HepG2 (cell line): ENCODE measurements at regions not wholly inside any gene's neighbourhood (a gene's known extent, or its start where the extent isn't known, plus 50 kb on each side); places are given as distances from the start of the nearest gene placed in this dataset.

Source experiments
- ATAC-seq: fragments of 200-7000 bp; cut with Tn5 transposase; 3 replicates; pipeline ENCODE4 v1.9.1; 2020; ENCODE audit warnings: mild to moderate bottlenecking, moderate library complexity
- BruUV-seq: library from RNA; stranded (reverse); fragments of 400-500 nt; replicated peaks from 2 replicates; lab custom pipeline; 2021; lab: Mats Ljungman, UMichigan
- CTCF ChIA-PET: fragments of 300-600 bp; formaldehyde crosslinking; extraction: SDS; loops from one replicate; lab custom pipeline; 2021; ENCODE audit warnings: low total read pairs, inconsistent platforms, low intra/inter-chr PET ratio; lab: Yijun Ruan, JAX
- POLR2A ChIA-PET: fragments of 350-600 bp; sonication (Branson Sonifier 250); formaldehyde crosslinking; loops from one replicate; lab custom pipeline; 2020; ENCODE audit warnings: antibody characterized with exemption, inconsistent platforms; lab: Yijun Ruan, JAX
- DNase-seq: peaks from one replicate; pipeline ENCODE4 v3.0.0-alpha.2; 2015; ENCODE audit warnings: low spot score
- FAIRE-seq: peaks from 3 replicates; lab custom pipeline; 2011; peaks lifted over from hg19 to GRCh38; lab: Jason Lieb, UNC
- H2AFZ ChIP-seq: one replicate; pipeline ENCODE4 v1.6.1; 2011; ENCODE audit warnings: low read length, inconsistent platforms
- H3K27ac ChIP-seq: fragments of 300-600 bp; 3 replicates; pipeline ENCODE4 v1.8.0; 2011; ENCODE audit warnings: mixed run types, mild to moderate bottlenecking, mixed read lengths, low read length, inconsistent platforms; ENCODE audit not compliant: insufficient read depth; ENCODE audit errors: extremely low read length
- H3K27me3 ChIP-seq, 2 experiments: fragments of 200-600 bp in 1 of 2; 2 replicates in 1 of 2; 3 replicates in 1 of 2; pipeline versions ENCODE4 v1.6.0 to v1.8.0; 2011; ENCODE audit warnings: low read length in 2 of 2, mild to moderate bottlenecking in 2 of 2, moderate library complexity in 2 of 2, inconsistent platforms in 1 of 2; ENCODE audit not compliant: insufficient read depth in 2 of 2, control insufficient read depth in 1 of 2
- H3K36me3 ChIP-seq, 2 experiments: fragments of 200-600 bp in 1 of 2; replicated peaks in 1 of 2; 2 replicates in 1 of 2; 3 replicates in 1 of 2; pipeline versions ENCODE4 v1.5.1 to v1.8.0; 2011; ENCODE audit warnings: low read length in 2 of 2, inconsistent platforms in 1 of 2; ENCODE audit not compliant: insufficient read depth in 2 of 2, control insufficient read depth in 1 of 2
- H3K4me1 ChIP-seq: 2 replicates; pipeline ENCODE4 v1.5.1; 2012; ENCODE audit warnings: low read length, inconsistent platforms; ENCODE audit not compliant: insufficient read depth
- H3K4me2 ChIP-seq: 2 replicates; pipeline ENCODE4 v1.6.0; 2011; ENCODE audit warnings: low read depth, low read length, inconsistent platforms
- H3K4me3 ChIP-seq, 3 experiments: fragments of 200-600 bp in 1 of 3; sonication (generic), shearing (Covaris generic) in 1 of 3; replicated peaks in 1 of 3; 2 replicates each; pipeline ENCODE4 v1.5.1; 2011 to 2016; ENCODE audit warnings: low read length in 3 of 3, inconsistent platforms in 2 of 3, low read depth in 2 of 3, mild to moderate bottlenecking in 2 of 3, control low read depth in 1 of 3, mixed read lengths in 1 of 3; ENCODE audit not compliant: insufficient read depth in 1 of 3
- H3K79me2 ChIP-seq: one replicate; pipeline ENCODE4 v1.6.1; 2011; ENCODE audit warnings: low read length, inconsistent platforms; ENCODE audit not compliant: insufficient read depth
- H3K9ac ChIP-seq: 2 replicates; pipeline ENCODE4 v1.6.0; 2011; ENCODE audit warnings: mild to moderate bottlenecking, low read depth, low read length, inconsistent platforms; ENCODE audit not compliant: insufficient read depth
- H3K9me3 ChIP-seq: 2 replicates; pipeline ENCODE4 v1.5.1; 2012; ENCODE audit warnings: mild to moderate bottlenecking, low read length
- H4K20me1 ChIP-seq: 2 replicates; pipeline ENCODE4 v1.6.0; 2011; ENCODE audit warnings: inconsistent platforms, mild to moderate bottlenecking, low read length, moderate library complexity; ENCODE audit not compliant: insufficient read depth
- ARHGAP35 ChIP-seq: sonication (generic); formaldehyde crosslinking; IDR thresholded peaks from 2 replicates; pipeline ENCODE4 v1.9.0; 2022; ENCODE audit warnings: mild to moderate bottlenecking, inconsistent platforms, moderate library complexity, missing genetic modification reagents, borderline replicate concordance
- ELK4 ChIP-seq: sonication (generic); formaldehyde crosslinking; IDR thresholded peaks from 2 replicates; pipeline ENCODE4 v1.9.0; 2021; ENCODE audit warnings: missing genetic modification reagents, borderline replicate concordance
- LBX2 ChIP-seq: sonication (generic); formaldehyde crosslinking; IDR thresholded peaks from 2 replicates; pipeline ENCODE4 v1.5.0; 2020; ENCODE audit warnings: missing genetic modification reagents, mild to moderate bottlenecking, borderline replicate concordance
- MLXIP ChIP-seq: sonication (generic); formaldehyde crosslinking; IDR thresholded peaks from 2 replicates; pipeline ENCODE4 v1.9.0; 2021; ENCODE audit warnings: missing genetic modification reagents, borderline replicate concordance
- RXRA ChIP-seq: sonication (generic); formaldehyde crosslinking; IDR thresholded peaks from 2 replicates; pipeline ENCODE4 v1.5.1; 2020; ENCODE audit warnings: missing genetic modification reagents
- RXRB ChIP-seq: IDR thresholded peaks from 2 replicates; pipeline ENCODE4 v1.6.1; 2016; ENCODE audit warnings: borderline replicate concordance, missing genetic modification reagents, missing compliant biosample characterization
- ZFP36L1 ChIP-seq: sonication (generic); formaldehyde crosslinking; IDR thresholded peaks from 2 replicates; pipeline ENCODE4 v1.8.0; 2022; ENCODE audit warnings: mild to moderate bottlenecking, missing genetic modification reagents, moderate library complexity
- ZMAT5 ChIP-seq: sonication (generic); formaldehyde crosslinking; IDR thresholded peaks from 2 replicates; pipeline ENCODE4 v1.5.0; 2020; ENCODE audit warnings: mild to moderate bottlenecking, low read depth, missing genetic modification reagents, borderline replicate concordance
- ZNF646 ChIP-seq: sonication (generic); formaldehyde crosslinking; IDR thresholded peaks from 2 replicates; pipeline ENCODE4 v1.9.0; 2021; ENCODE audit warnings: mild to moderate bottlenecking, missing genetic modification reagents
- WGBS: methylation state at CpG from one replicate; pipeline ENCODE4 v1.1.6; 2017; ENCODE audit warnings: low lambda C conversion rate; 5-methylcytosine and 5-hydroxymethylcytosine counted together
- in situ Hi-C: cut with HindIII; loops from 2 replicates; pipeline ENCODE4 v1.10.0; 2017; ENCODE audit warnings: low pct_unique_long_range_greater_than_20kb; ENCODE audit not compliant: extremely low pct_ligation_motif_present
- intact Hi-C: fragments of 100-400 bp; cut with micrococcal nuclease; formaldehyde crosslinking; loops from one replicate; pipeline ENCODE4 v1.10.0; 2022; ENCODE audit not compliant: unreplicated experiment

GRCh38 chr12:61796846-61797245 is 463.4 kb upstream of the USP15 start:
- Histone ChIP-seq H3K79me2 (no peaks in the 10 kb centered on the region), H3K4me1 (no peaks in the 10 kb centered on the region), H3K9ac (no peak overlapping the region), H2AFZ (no peak overlapping the region), H3K36me3 (no peaks in the 10 kb centered on the region), H3K4me3 (no peak overlapping the region), H3K4me2 (no peak overlapping the region), H3K9me3 (peaks cover 8% of the 10 kb centered on the region; the same call in 1 of the 2 replicates), H3K27me3 (no peaks in the 10 kb centered on the region), H3K27ac (no peak overlapping the region), H4K20me1 (no peaks in the 10 kb centered on the region)
- intact Hi-C loops (no loop called here), in situ Hi-C loops (no loop called here)
- BruUV-seq = no TSS peak
- WGBS = 18% methylated on average over 1 of the region's 1 CpG
- no peak for FAIRE-seq
- ATAC-seq = no peak
- ChIA-PET POLR2A (no interaction called here), CTCF (no interaction called here)
- no peak for DNase-seq
- TF ChIP-seq ZFP36L1 (CRISPR knock-in tag) = no peak
- no peak for TF ChIP-seq ZNF646
- no peak for TF ChIP-seq LBX2
- no peak for TF ChIP-seq ELK4 (CRISPR knock-in tag)
- no peak for TF ChIP-seq ZMAT5 (CRISPR knock-in tag)
- no peak for TF ChIP-seq RXRB
- no peak for TF ChIP-seq ARHGAP35 (CRISPR knock-in tag)
- no peak for TF ChIP-seq MLXIP (CRISPR knock-in tag)
- no peak for TF ChIP-seq RXRA
